GM12878 (cell line): ENCODE measurements at regions not wholly inside any gene's neighbourhood (a gene's known extent, or its start where the extent isn't known, plus 50 kb on each side); places are given as distances from the start of the nearest gene placed in this dataset.

Source experiments
- ATAC-seq: fragments of 200-7000 bp; cut with Tn5 transposase; 3 replicates; pipeline ENCODE4 v1.9.1; 2020; ENCODE audit warnings: mild to moderate bottlenecking, moderate library complexity
- BruUV-seq: library from RNA; stranded (reverse); fragments of 400-500 nt; replicated peaks from 2 replicates; lab custom pipeline; 2021; lab: Mats Ljungman, UMichigan
- CTCF ChIA-PET: fragments of 300-600 bp; sonication (Branson Sonifier 250); formaldehyde crosslinking; extraction: SDS; loops from one replicate; lab custom pipeline; 2021; ENCODE audit warnings: inconsistent platforms; lab: Yijun Ruan, JAX
- POLR2A ChIA-PET: fragments of 350-600 bp; formaldehyde crosslinking; extraction: SDS; loops from one replicate; lab custom pipeline; 2021; ENCODE audit warnings: inconsistent platforms; lab: Charles Lee
- RAD21 ChIA-PET: fragments of 300-600 bp; sonication (Branson Sonifier 250); formaldehyde crosslinking; loops from one replicate; lab custom pipeline; 2023; ENCODE audit warnings: antibody characterized with exemption; ENCODE audit not compliant: unreplicated experiment; lab: Charles Lee
- SMC1A ChIA-PET: fragments of 300-600 bp; sonication (Branson Sonifier 250); formaldehyde crosslinking; loops from one replicate; lab custom pipeline; 2023; ENCODE audit not compliant: unreplicated experiment, uncharacterized antibody; lab: Charles Lee
- DNase-seq: peaks from one replicate; pipeline ENCODE4 v3.0.0-alpha.2; 2011; ENCODE audit warnings: low read depth, low spot score
- FAIRE-seq: peaks from 3 replicates; lab custom pipeline; 2011; peaks lifted over from hg19 to GRCh38; lab: Jason Lieb, UNC
- H2AFZ ChIP-seq: 2 replicates; pipeline ENCODE4 v1.6.0; 2011; ENCODE audit warnings: low read depth, low read length, control low read depth; ENCODE audit not compliant: control insufficient read depth
- H3K27ac ChIP-seq: 2 replicates; pipeline ENCODE4 v1.5.1; 2011; ENCODE audit warnings: control low read depth; ENCODE audit not compliant: control insufficient read depth, insufficient read depth
- H3K27me3 ChIP-seq, 2 experiments: replicated peaks in 1 of 2; 2 replicates each; pipeline versions ENCODE4 v1.6.0 to v1.6.1; 2011; ENCODE audit warnings: low read length in 1 of 2; ENCODE audit not compliant: control insufficient read depth in 2 of 2, insufficient read depth in 2 of 2
- H3K36me3 ChIP-seq, 2 experiments: 2 replicates each; pipeline ENCODE4 v1.5.1; 2011; ENCODE audit warnings: low read length in 1 of 2; ENCODE audit not compliant: control insufficient read depth in 2 of 2, insufficient read depth in 2 of 2
- H3K4me1 ChIP-seq: 2 replicates; pipeline ENCODE4 v1.6.1; 2011; ENCODE audit warnings: mild to moderate bottlenecking, low read length, moderate library complexity, mixed read lengths; ENCODE audit not compliant: control insufficient read depth, insufficient read depth
- H3K4me2 ChIP-seq: 2 replicates; pipeline ENCODE4 v1.6.0; 2011; ENCODE audit warnings: control low read depth; ENCODE audit not compliant: control insufficient read depth, insufficient read depth
- H3K4me3 ChIP-seq: fragments of 200-600 bp; sonication (generic); 2 replicates; pipeline ENCODE4 v1.5.1; 2016
- H3K79me2 ChIP-seq: 2 replicates; pipeline ENCODE4 v1.6.0; 2011; ENCODE audit warnings: low read length; ENCODE audit not compliant: control insufficient read depth, insufficient read depth
- H3K9ac ChIP-seq: 2 replicates; pipeline ENCODE4 v1.8.0; 2011; ENCODE audit warnings: low read length, control low read depth, mixed read lengths; ENCODE audit not compliant: control insufficient read depth, insufficient read depth
- H3K9me3 ChIP-seq: replicated peaks from 3 replicates; pipeline ENCODE4 v1.5.1; 2011; ENCODE audit warnings: mild to moderate bottlenecking, low read length; ENCODE audit not compliant: control insufficient read depth, insufficient read depth
- H4K20me1 ChIP-seq: 2 replicates; pipeline ENCODE4 v1.6.0; 2011; ENCODE audit not compliant: control insufficient read depth, insufficient read depth
- BCL11A ChIP-seq: IDR thresholded peaks from 2 replicates; pipeline ENCODE4 v1.6.1; 2011; ENCODE audit warnings: low read depth, low read length
- CREM ChIP-seq: IDR thresholded peaks from 2 replicates; pipeline ENCODE4 v1.6.1; 2014; ENCODE audit warnings: antibody characterized with exemption, low read depth
- ESRRA ChIP-seq: IDR thresholded peaks from 2 replicates; pipeline ENCODE4 v1.6.1; 2012; ENCODE audit warnings: mild to moderate bottlenecking, low read length, improper control_type of control experiment
- MAX ChIP-seq: IDR thresholded peaks from 2 replicates; pipeline ENCODE4 v1.6.1; 2012; ENCODE audit warnings: low read depth, low read length, improper control_type of control experiment
- MTA2 ChIP-seq: fragments of 450-650 bp; IDR thresholded peaks from 2 replicates; pipeline ENCODE4 v1.6.1; 2016; ENCODE audit warnings: low read depth, mild to moderate bottlenecking, moderate library complexity
- PKNOX1 ChIP-seq: fragments of 450-650 bp; IDR thresholded peaks from 2 replicates; pipeline ENCODE4 v1.6.1; 2016; ENCODE audit warnings: mild to moderate bottlenecking
- RFX5 ChIP-seq: IDR thresholded peaks from 2 replicates; pipeline ENCODE4 v1.6.1; 2011; ENCODE audit warnings: low read depth, low read length, improper control_type of control experiment
- RUNX3 ChIP-seq: IDR thresholded peaks from 2 replicates; pipeline ENCODE4 v1.6.1; 2012; ENCODE audit warnings: low read length, inconsistent platforms
- STAT3 ChIP-seq: IDR thresholded peaks from 2 replicates; pipeline ENCODE4 v1.6.1; 2011; ENCODE audit warnings: low read depth, low read length, improper control_type of control experiment
- ZZZ3 ChIP-seq: IDR thresholded peaks from 2 replicates; pipeline ENCODE4 v1.6.1; 2011; ENCODE audit warnings: low read depth; ENCODE audit not compliant: control insufficient read depth, insufficient read length
- WGBS: methylation state at CpG from one replicate; pipeline ENCODE4 v1.1.6; 2016; ENCODE audit warnings: low lambda C conversion rate; ENCODE audit not compliant: insufficient replicate concordance, insufficient coverage; ENCODE audit errors: missing lambda C conversion rate; 5-methylcytosine and 5-hydroxymethylcytosine counted together
- in situ Hi-C: fragments of 300-500 bp; cut with MboI; formaldehyde crosslinking; loops from 9 replicates; pipeline ENCODE4 v1.14.3; 2018; ENCODE audit warnings: mixed read lengths
- intact Hi-C: fragments of 100-400 bp; cut with micrococcal nuclease; formaldehyde crosslinking; loops from one replicate; pipeline ENCODE4 v1.14.2; 2022; ENCODE audit not compliant: unreplicated experiment

- intact Hi-C loops: no loop called here
- TF ChIP-seq RFX5: no peak
- TF ChIP-seq CREM: no peak
- no peak for TF ChIP-seq MAX
- no peak for TF ChIP-seq PKNOX1
- TF ChIP-seq STAT3: no peak
- TF ChIP-seq, all 136 proteins: peak for 0
- Histone ChIP-seq H3K36me3 (no peaks in the 10 kb centered on the region), H3K27ac (no peak overlapping the region), H3K4me2 (no peak overlapping the region), H3K9me3 (no peaks in the 10 kb centered on the region; the same call in 2 of the 3 replicates), H3K9ac (no peak overlapping the region), H3K4me1 (no peaks in the 10 kb centered on the region), H4K20me1 (no peaks in the 10 kb centered on the region), H3K4me3 (no peak overlapping the region), H3K27me3 (no peaks in the 10 kb centered on the region), H2AFZ (no peak overlapping the region), H3K79me2 (no peaks in the 10 kb centered on the region)
- DNase-seq (no peak), FAIRE-seq (no peak), ATAC-seq (no peak)
- RAD21 ChIA-PET: no interaction called here
- SMC1A ChIA-PET: no interaction called here
- WGBS: 29% methylated on average over 6 of the region's 6 CpGs
- BruUV-seq: no TSS peak
- in situ Hi-C loops: no loop called here
- POLR2A ChIA-PET: no interaction called here
- CTCF ChIA-PET: no interaction called here
These were observed 718.1 kb upstream of the EEF2KMT start for GRCh38 chr16:5815570-5816237.

GRCh38 chr16:5801396-5801795 lies 703.8 kb upstream of the EEF2KMT start:
- FAIRE-seq (no peak), ATAC-seq (no peak), DNase-seq (no peak)
- no peak overlapping the region for H3K27ac ChIP-seq
- 54% methylated on average over 8 of the region's 8 CpGs for WGBS
- BruUV-seq: no TSS peak
- H3K4me3 ChIP-seq: no peak overlapping the region
- ChIA-PET SMC1A (no interaction called here), CTCF (interaction anchor here (0.6 kb wide), 1 partner anchor 62 kb away, joined by 4 read pairs; no protein-coding TSS in a partner anchor), RAD21 (no interaction called here), POLR2A (no interaction called here)
- TF ChIP-seq ESRRA (no peak), CREM (no peak), BCL11A (no peak), RUNX3 (no peak), ZZZ3 (no peak), MTA2 (no peak)
- H4K20me1 ChIP-seq: no peaks in the 10 kb centered on the region
- intact Hi-C loops: no loop called here
- no peaks in the 10 kb centered on the region for H3K27me3 ChIP-seq
- no peaks in the 10 kb centered on the region for H3K9me3 ChIP-seq
- no peaks in the 10 kb centered on the region for H3K4me1 ChIP-seq
- in situ Hi-C loops: no loop called here
- H2AFZ ChIP-seq: no peak overlapping the region
- H3K79me2 ChIP-seq: no peaks in the 10 kb centered on the region
- no peak overlapping the region for H3K4me2 ChIP-seq
- H3K36me3 ChIP-seq: no peaks in the 10 kb centered on the region
- no peak overlapping the region for H3K9ac ChIP-seq
